IMR-90 (cell line): ENCODE measurements at regions not wholly inside any gene's neighbourhood (a gene's known extent, or its start where the extent isn't known, plus 50 kb on each side); places are given as distances from the start of the nearest gene placed in this dataset.

ENCODE experiments used
- ATAC-seq: fragments of 200-7000 bp; cut with Tn5 transposase; 2 replicates; pipeline ENCODE4 v1.9.1; 2020; ENCODE audit warnings: low read depth, mild to moderate bottlenecking, moderate library complexity
- BruUV-seq: library from RNA; stranded (reverse); fragments of 400-500 nt; replicated peaks from 2 replicates; lab custom pipeline; 2021; lab: Mats Ljungman, UMichigan
- CTCF ChIA-PET: fragments of 300-600 bp; formaldehyde crosslinking; extraction: SDS; loops from one replicate; lab custom pipeline; 2021; ENCODE audit warnings: antibody characterized with exemption; lab: Yijun Ruan, JAX
- POLR2A ChIA-PET: fragments of 300-600 bp; sonication (Branson Sonifier 250); formaldehyde crosslinking; loops from one replicate; lab custom pipeline; 2022; ENCODE audit warnings: antibody characterized with exemption; ENCODE audit not compliant: unreplicated experiment; lab: Charles Lee
- DNase-seq: peaks from one replicate; pipeline ENCODE4 v3.0.0; 2013
- H2AFZ ChIP-seq: replicated peaks from 2 replicates; pipeline ENCODE3; 2013; ENCODE audit warnings: low read length, mild to moderate bottlenecking; ENCODE audit not compliant: poor library complexity
- H2AK5ac ChIP-seq: 2 replicates; pipeline ENCODE4 v1.6.1; 2013; ENCODE audit warnings: low read depth, low read length, inconsistent platforms
- H2AK9ac ChIP-seq: replicated peaks from 2 replicates; pipeline ENCODE3; 2013; ENCODE audit warnings: mild to moderate bottlenecking, low read depth, low read length, moderate library complexity; ENCODE audit not compliant: poor library complexity
- H2BK120ac ChIP-seq: 2 replicates; pipeline ENCODE4 v1.6.1; 2013; ENCODE audit warnings: low read depth, low read length, inconsistent platforms
- H2BK15ac ChIP-seq: 3 replicates; pipeline ENCODE4 v1.6.1; 2013; ENCODE audit warnings: low read depth, low read length, inconsistent platforms
- H2BK20ac ChIP-seq: 2 replicates; pipeline ENCODE4 v1.6.1; 2013; ENCODE audit warnings: low read depth, mild to moderate bottlenecking, inconsistent platforms, low read length, moderate library complexity
- H2BK5ac ChIP-seq: 2 replicates; pipeline ENCODE4 v1.6.1; 2013; ENCODE audit warnings: mild to moderate bottlenecking, low read depth, low read length, inconsistent platforms; ENCODE audit not compliant: poor library complexity, severe bottlenecking
- H3K14ac ChIP-seq: replicated peaks from 2 replicates; pipeline ENCODE4 v1.6.1; 2013; ENCODE audit warnings: low read depth, low read length, inconsistent platforms
- H3K18ac ChIP-seq: 2 replicates; pipeline ENCODE4 v1.6.1; 2013; ENCODE audit warnings: low read depth, low read length, control low read depth
- H3K23ac ChIP-seq: 2 replicates; pipeline ENCODE4 v1.6.1; 2013; ENCODE audit warnings: low read depth, low read length, inconsistent platforms
- H3K27ac ChIP-seq: 2 replicates; pipeline ENCODE4 v1.5.1; 2013; ENCODE audit warnings: mild to moderate bottlenecking, control low read depth, low read length; ENCODE audit not compliant: insufficient read depth
- H3K27me3 ChIP-seq: 2 replicates; pipeline ENCODE4 v1.6.1; 2013; ENCODE audit warnings: low read length; ENCODE audit not compliant: control insufficient read depth, insufficient read depth
- H3K36me3 ChIP-seq: 2 replicates; pipeline ENCODE4 v1.6.1; 2013; ENCODE audit warnings: low read length, mixed read lengths; ENCODE audit not compliant: control insufficient read depth, insufficient read depth
- H3K4ac ChIP-seq: 2 replicates; pipeline ENCODE4 v1.6.1; 2013; ENCODE audit warnings: low read depth, low read length, inconsistent platforms
- H3K4me1 ChIP-seq: 2 replicates; pipeline ENCODE4 v1.6.1; 2013; ENCODE audit warnings: low read length, mixed read lengths; ENCODE audit not compliant: control insufficient read depth, insufficient read depth
- H3K4me2 ChIP-seq: 2 replicates; pipeline ENCODE4 v1.6.1; 2013; ENCODE audit warnings: low read depth, mild to moderate bottlenecking, control low read depth, low read length, moderate library complexity
- H3K4me3 ChIP-seq: 2 replicates; pipeline ENCODE4 v1.5.1; 2013; ENCODE audit warnings: low read depth, mild to moderate bottlenecking, control low read depth, low read length, moderate library complexity; ENCODE audit not compliant: insufficient read depth
- H3K56ac ChIP-seq: 2 replicates; pipeline ENCODE4 v1.6.1; 2013; ENCODE audit warnings: low read length, inconsistent platforms; ENCODE audit not compliant: insufficient read depth; ENCODE audit errors: extremely low read depth
- H3K79me1 ChIP-seq, 2 experiments: 2 replicates each; pipeline ENCODE4 v1.6.1; 2013; ENCODE audit warnings: low read length in 2 of 2, inconsistent platforms in 1 of 2, low read depth in 1 of 2
- H3K9ac ChIP-seq: 2 replicates; pipeline ENCODE4 v1.6.1; 2013; ENCODE audit warnings: low read depth, low read length, control low read depth
- H3K9me1 ChIP-seq: 2 replicates; pipeline ENCODE4 v1.6.1; 2013; ENCODE audit warnings: low read length, inconsistent platforms; ENCODE audit not compliant: insufficient read depth
- H3K9me3 ChIP-seq: 2 replicates; pipeline ENCODE4 v1.6.1; 2013; ENCODE audit warnings: low read length; ENCODE audit not compliant: control insufficient read depth, insufficient read depth
- H4K20me1 ChIP-seq: 2 replicates; pipeline ENCODE4 v1.6.1; 2013; ENCODE audit warnings: low read length, inconsistent platforms; ENCODE audit not compliant: insufficient read depth
- H4K5ac ChIP-seq: 2 replicates; pipeline ENCODE4 v1.6.1; 2013; ENCODE audit warnings: mild to moderate bottlenecking, low read depth, low read length, control low read depth
- H4K8ac ChIP-seq, 2 experiments: 2 replicates each; pipeline ENCODE4 v1.6.1; 2013; ENCODE audit warnings: low read depth in 2 of 2, low read length in 2 of 2, control low read depth in 1 of 2, inconsistent platforms in 1 of 2
- H4K91ac ChIP-seq: 2 replicates; pipeline ENCODE4 v1.6.1; 2013; ENCODE audit warnings: low read depth, low read length, inconsistent platforms; ENCODE audit not compliant: insufficient read depth
- CHD1 ChIP-seq: IDR thresholded peaks from 2 replicates; pipeline ENCODE4 v1.6.1; 2012; ENCODE audit warnings: low read depth, low read length, improper control_type of control experiment
- MAFK ChIP-seq: IDR thresholded peaks from 2 replicates; pipeline ENCODE4 v1.6.1; 2012; ENCODE audit warnings: low read depth, low read length, improper control_type of control experiment
- POLR2A ChIP-seq: IDR thresholded peaks from 2 replicates; pipeline ENCODE4 v1.6.1; 2012; ENCODE audit warnings: mild to moderate bottlenecking, low read depth, low read length
- RAD21 ChIP-seq: IDR thresholded peaks from 2 replicates; pipeline ENCODE4 v1.6.1; 2012; ENCODE audit warnings: low read length, improper control_type of control experiment
- SMC3 ChIP-seq: fragments of 150-350 bp; IDR thresholded peaks from 2 replicates; pipeline ENCODE4 v1.6.1; 2016; ENCODE audit warnings: low read depth, mild to moderate bottlenecking, antibody characterized with exemption, low read length, moderate library complexity
- WGBS, 2 experiments: methylation state at CpG; one replicate each; pipeline versions ENCODE4 v1.1.5 to v1.1.7; 2013; ENCODE audit warnings: missing lambda C conversion rate in 2 of 2; ENCODE audit not compliant: insufficient read length in 1 of 2; ENCODE audit errors: extremely low coverage in 2 of 2; 5-methylcytosine and 5-hydroxymethylcytosine counted together
- dilution Hi-C: fragments of 300-500 bp; cut with HindIII; formaldehyde crosslinking; loops from one replicate; pipeline ENCODE4 v1.14.3; 2018; ENCODE audit warnings: low sequenced_read_pairs; ENCODE audit not compliant: unreplicated experiment
- in situ Hi-C: fragments of 300-500 bp; cut with MboI; formaldehyde crosslinking; loops from 3 replicates; pipeline ENCODE4 v1.14.3; 2019; ENCODE audit warnings: low sequenced_read_pairs, inconsistent platforms, mixed read lengths
- intact Hi-C: fragments of 100-400 bp; cut with micrococcal nuclease; formaldehyde crosslinking; loops from 2 replicates; pipeline ENCODE4 v1.10.0; 2022
- TF ChIP-seq, protein P1 (sequence below): fragments of 150-350 bp; IDR thresholded peaks from 2 replicates; pipeline ENCODE4 v1.6.1; 2017; ENCODE audit warnings: mild to moderate bottlenecking, antibody characterized with exemption, low read length, low read depth

- Histone ChIP-seq H3K23ac (no peak overlapping the region), H3K79me1 (no peaks in the 10 kb centered on the region), H4K20me1 (no peaks in the 10 kb centered on the region), H2BK120ac (no peak overlapping the region), H3K4me2 (no peak overlapping the region), H2AK9ac (no peak overlapping the region), H2BK15ac (no peak overlapping the region), H2BK5ac (no peak overlapping the region), H3K14ac (no peak overlapping the region), H3K9me3 (no peaks in the 10 kb centered on the region), H3K4me3 (no peak overlapping the region), H4K8ac (no peak overlapping the region), H3K27ac (no peak overlapping the region), H2AFZ (no peak overlapping the region), H3K4me1 (no peaks in the 10 kb centered on the region), H3K4ac (no peak overlapping the region), H3K36me3 (no peaks in the 10 kb centered on the region), H4K91ac (no peak overlapping the region), H4K5ac (no peak overlapping the region), H3K27me3 (peaks cover 2% of the 10 kb centered on the region; the same call in 1 of the 2 replicates), H2BK20ac (no peak overlapping the region), H3K9ac (no peak overlapping the region), H3K56ac (no peak overlapping the region), H2AK5ac (no peak overlapping the region), H3K18ac (no peak overlapping the region), H3K9me1 (no peaks in the 10 kb centered on the region)
- ATAC-seq: no peak
- intact Hi-C loops (no loop called here), in situ Hi-C loops (no loop called here), dilution Hi-C loops (no loop called here)
- ChIA-PET CTCF (interaction anchor here (1.0 kb wide), 1 partner anchor 84 kb away, joined by 3 read pairs; no protein-coding TSS in a partner anchor), POLR2A (no interaction called here)
- no TSS peak for BruUV-seq
- no CpG with 5 or more reads among the region's 2 CpGs for WGBS, 2 experiments
- TF ChIP-seq SMC3: no peak
- no peak for TF ChIP-seq MAFK
- TF ChIP-seq, protein P1, sequence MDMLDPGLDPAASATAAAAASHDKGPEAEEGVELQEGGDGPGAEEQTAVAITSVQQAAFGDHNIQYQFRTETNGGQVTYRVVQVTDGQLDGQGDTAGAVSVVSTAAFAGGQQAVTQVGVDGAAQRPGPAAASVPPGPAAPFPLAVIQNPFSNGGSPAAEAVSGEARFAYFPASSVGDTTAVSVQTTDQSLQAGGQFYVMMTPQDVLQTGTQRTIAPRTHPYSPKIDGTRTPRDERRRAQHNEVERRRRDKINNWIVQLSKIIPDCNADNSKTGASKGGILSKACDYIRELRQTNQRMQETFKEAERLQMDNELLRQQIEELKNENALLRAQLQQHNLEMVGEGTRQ: no peak
- no peak for TF ChIP-seq CHD1
- TF ChIP-seq POLR2A: no peak
- no peak for TF ChIP-seq RAD21
- no peak for DNase-seq
Measured at GRCh38 chr1:221347706-221348105, 394.2 kb downstream of the DUSP10 start.
